ENCODE measurements at regions not wholly inside any gene's neighbourhood (a gene's known extent, or its start where the extent isn't known, plus 50 kb on each side); places are given as distances from the start of the nearest gene placed in this dataset.
"Not testable (repeated sequence)": the region's sequence is repeated elsewhere in the genome, so short reads cannot be mapped to it uniquely, and the experiment has no call there.

GRCh38 chr2:210964141-210964764 is 407.9 kb downstream of the CPS1 start:
- H3K36me3 ChIP-seq (ENCODE audit: insufficient read depth, low read depth, low read length) = no peaks in the 10 kb centered on the region
- no peaks in the 10 kb centered on the region for H3K27me3 ChIP-seq (ENCODE audit: insufficient read depth, low read length)
- H3K4me1 ChIP-seq (ENCODE audit: insufficient read depth, low read length) = no peaks in the 10 kb centered on the region
- H3K9me3 ChIP-seq (ENCODE audit: insufficient read depth, low read depth, low read length) = no peaks in the 10 kb centered on the region
- H3K4me3 ChIP-seq (ENCODE audit: low read length) = no peak overlapping the region
- H3K27ac ChIP-seq (ENCODE audit: low read length) = no peak overlapping the region
- H3K9ac ChIP-seq (ENCODE audit: low read depth, low read length) = no peak overlapping the region

- no peaks in the 10 kb centered on the region for H3K4me1 ChIP-seq (ENCODE audit: insufficient read depth, low read length)
- H3K36me3 ChIP-seq (ENCODE audit: insufficient read depth, low read depth, low read length) = no peaks in the 10 kb centered on the region
- no peaks in the 10 kb centered on the region for H3K9me3 ChIP-seq (ENCODE audit: insufficient read depth, low read depth, low read length)
- no peak overlapping the region for H3K4me3 ChIP-seq (ENCODE audit: low read length)
- no peak overlapping the region for H3K9ac ChIP-seq (ENCODE audit: low read depth, low read length)
- H3K27me3 ChIP-seq (ENCODE audit: insufficient read depth, low read length) = no peaks in the 10 kb centered on the region
- no peak overlapping the region for H3K27ac ChIP-seq (ENCODE audit: low read length)
These were observed 409.1 kb downstream of the CPS1 start for GRCh38 chr2:210965472-210965871.

GRCh38 chr2:210966330-210966729 is 409.9 kb downstream of the CPS1 start:
- Histone ChIP-seq H3K9me3 (ENCODE audit: insufficient read depth, low read depth, low read length) (no peaks in the 10 kb centered on the region), H3K27ac (ENCODE audit: low read length) (no peak overlapping the region), H3K9ac (ENCODE audit: low read depth, low read length) (no peak overlapping the region), H3K27me3 (ENCODE audit: insufficient read depth, low read length) (no peaks in the 10 kb centered on the region), H3K36me3 (ENCODE audit: insufficient read depth, low read depth, low read length) (no peaks in the 10 kb centered on the region), H3K4me1 (ENCODE audit: insufficient read depth, low read length) (no peaks in the 10 kb centered on the region), H3K4me3 (ENCODE audit: low read length) (no peak overlapping the region)

GRCh38 chr2:210971431-210971830 is 415.0 kb downstream of the CPS1 start:
- Histone ChIP-seq H3K27me3 (ENCODE audit: insufficient read depth, low read length) (no peaks in the 10 kb centered on the region), H3K9me3 (ENCODE audit: insufficient read depth, low read depth, low read length) (no peaks in the 10 kb centered on the region), H3K4me3 (ENCODE audit: low read length) (no peak overlapping the region), H3K36me3 (ENCODE audit: insufficient read depth, low read depth, low read length) (no peaks in the 10 kb centered on the region), H3K27ac (ENCODE audit: low read length) (no peak overlapping the region), H3K4me1 (ENCODE audit: insufficient read depth, low read length) (no peaks in the 10 kb centered on the region), H3K9ac (ENCODE audit: low read depth, low read length) (no peak overlapping the region)

- not testable (repeated sequence) for H3K27ac ChIP-seq (ENCODE audit: low read length); H3K9me3 ChIP-seq (ENCODE audit: insufficient read depth, low read depth, low read length); H3K27me3 ChIP-seq (ENCODE audit: insufficient read depth, low read length); H3K36me3 ChIP-seq (ENCODE audit: insufficient read depth, low read depth, low read length); H3K9ac ChIP-seq (ENCODE audit: low read depth, low read length); H3K4me3 ChIP-seq (ENCODE audit: low read length); H3K4me1 ChIP-seq (ENCODE audit: insufficient read depth, low read length)
These were observed 430.4 kb downstream of the CPS1 start for GRCh38 chr2:210986806-210987205.

- Histone ChIP-seq H3K4me1 (ENCODE audit: insufficient read depth, low read length) (no peaks in the 10 kb centered on the region), H3K9me3 (ENCODE audit: insufficient read depth, low read depth, low read length) (peaks cover 3% of the 10 kb centered on the region; the same call in 1 of the 2 replicates), H3K4me3 (ENCODE audit: low read length) (no peak overlapping the region), H3K36me3 (ENCODE audit: insufficient read depth, low read depth, low read length) (no peaks in the 10 kb centered on the region), H3K9ac (ENCODE audit: low read depth, low read length) (no peak overlapping the region), H3K27me3 (ENCODE audit: insufficient read depth, low read length) (no peaks in the 10 kb centered on the region), H3K27ac (ENCODE audit: low read length) (no peak overlapping the region)
These were observed 434.7 kb downstream of the CPS1 start for GRCh38 chr2:210991107-210991506.

- no peaks in the 10 kb centered on the region for H3K36me3 ChIP-seq (ENCODE audit: insufficient read depth, low read depth, low read length)
- no peak overlapping the region for H3K9ac ChIP-seq (ENCODE audit: low read depth, low read length)
- H3K4me1 ChIP-seq (ENCODE audit: insufficient read depth, low read length) = no peaks in the 10 kb centered on the region
- no peak overlapping the region for H3K4me3 ChIP-seq (ENCODE audit: low read length)
- no peak overlapping the region for H3K27ac ChIP-seq (ENCODE audit: low read length)
- peaks cover 3% of the 10 kb centered on the region; the same call in 1 of the 2 replicates for H3K9me3 ChIP-seq (ENCODE audit: insufficient read depth, low read depth, low read length)
- no peaks in the 10 kb centered on the region for H3K27me3 ChIP-seq (ENCODE audit: insufficient read depth, low read length)
These were observed 437.7 kb downstream of the CPS1 start for GRCh38 chr2:210994104-210994503.

- no peak overlapping the region for H3K9ac ChIP-seq (ENCODE audit: low read depth, low read length)
- H3K27me3 ChIP-seq (ENCODE audit: insufficient read depth, low read length) = no peaks in the 10 kb centered on the region
- H3K4me1 ChIP-seq (ENCODE audit: insufficient read depth, low read length) = no peaks in the 10 kb centered on the region
- H3K36me3 ChIP-seq (ENCODE audit: insufficient read depth, low read depth, low read length) = no peaks in the 10 kb centered on the region
- H3K4me3 ChIP-seq (ENCODE audit: low read length) = no peak overlapping the region
- no peaks in the 10 kb centered on the region for H3K9me3 ChIP-seq (ENCODE audit: insufficient read depth, low read depth, low read length)
- H3K27ac ChIP-seq (ENCODE audit: low read length) = no peak overlapping the region
These were observed 441.0 kb downstream of the CPS1 start for GRCh38 chr2:210997373-210997772.

GRCh38 chr2:210998334-210998733 is 441.9 kb downstream of the CPS1 start:
- H3K9me3 ChIP-seq (ENCODE audit: insufficient read depth, low read depth, low read length) = no peaks in the 10 kb centered on the region
- H3K4me3 ChIP-seq (ENCODE audit: low read length) = no peak overlapping the region
- no peaks in the 10 kb centered on the region for H3K27me3 ChIP-seq (ENCODE audit: insufficient read depth, low read length)
- H3K27ac ChIP-seq (ENCODE audit: low read length) = no peak overlapping the region
- no peaks in the 10 kb centered on the region for H3K4me1 ChIP-seq (ENCODE audit: insufficient read depth, low read length)
- H3K9ac ChIP-seq (ENCODE audit: low read depth, low read length) = no peak overlapping the region
- no peaks in the 10 kb centered on the region for H3K36me3 ChIP-seq (ENCODE audit: insufficient read depth, low read depth, low read length)

- H3K9me3 ChIP-seq (ENCODE audit: insufficient read depth, low read depth, low read length) = no peaks in the 10 kb centered on the region
- H3K4me1 ChIP-seq (ENCODE audit: insufficient read depth, low read length) = no peaks in the 10 kb centered on the region
- H3K27ac ChIP-seq (ENCODE audit: low read length) = no peak overlapping the region
- no peaks in the 10 kb centered on the region for H3K27me3 ChIP-seq (ENCODE audit: insufficient read depth, low read length)
- H3K9ac ChIP-seq (ENCODE audit: low read depth, low read length) = no peak overlapping the region
- no peak overlapping the region for H3K4me3 ChIP-seq (ENCODE audit: low read length)
- H3K36me3 ChIP-seq (ENCODE audit: insufficient read depth, low read depth, low read length) = no peaks in the 10 kb centered on the region
These were observed 458.0 kb downstream of the CPS1 start for GRCh38 chr2:211014376-211014775.

- Histone ChIP-seq H3K36me3 (ENCODE audit: insufficient read depth, low read depth, low read length) (no peaks in the 10 kb centered on the region), H3K4me1 (ENCODE audit: insufficient read depth, low read length) (no peaks in the 10 kb centered on the region), H3K9ac (ENCODE audit: low read depth, low read length) (no peak overlapping the region), H3K27ac (ENCODE audit: low read length) (no peak overlapping the region), H3K27me3 (ENCODE audit: insufficient read depth, low read length) (no peaks in the 10 kb centered on the region), H3K9me3 (ENCODE audit: insufficient read depth, low read depth, low read length) (no peaks in the 10 kb centered on the region), H3K4me3 (ENCODE audit: low read length) (no peak overlapping the region)
These were observed 458.5 kb downstream of the CPS1 start for GRCh38 chr2:211014906-211015305.

- H3K36me3 ChIP-seq (ENCODE audit: insufficient read depth, low read depth, low read length); H3K27me3 ChIP-seq (ENCODE audit: insufficient read depth, low read length); H3K27ac ChIP-seq (ENCODE audit: low read length); H3K4me3 ChIP-seq (ENCODE audit: low read length); H3K4me1 ChIP-seq (ENCODE audit: insufficient read depth, low read length); H3K9ac ChIP-seq (ENCODE audit: low read depth, low read length): not testable (repeated sequence)
- peaks cover 21% of the 10 kb centered on the region for H3K9me3 ChIP-seq (ENCODE audit: insufficient read depth, low read depth, low read length)
These were observed 468.7 kb downstream of the CPS1 start for GRCh38 chr2:211025089-211025488.

Measured in iPS-20b (cell line).